Muscle of arm (tissue), 1 donor: ENCODE measurements at regions not wholly inside any gene's neighbourhood (a gene's known extent, or its start where the extent isn't known, plus 50 kb on each side); places are given as distances from the start of the nearest gene placed in this dataset.

Source experiments
- DNase-seq: peaks from one replicate; pipeline ENCODE4 v3.0.0-alpha.2; 2013

- no peak for DNase-seq
These were observed 536.8 kb upstream of the JAG1 start for GRCh38 chr20:11210611-11211010.

GRCh38 chr20:11212272-11212671, 538.5 kb upstream of the JAG1 start:
- DNase-seq: no peak

GRCh38 chr20:11212902-11213301, 539.1 kb upstream of the JAG1 start:
- no peak for DNase-seq

GRCh38 chr20:11214256-11214840, 540.5 kb upstream of the JAG1 start:
- DNase-seq: no peak

- no peak for DNase-seq
These were observed 542.9 kb upstream of the JAG1 start for GRCh38 chr20:11216451-11217314.

GRCh38 chr20:11217326-11218172, 543.8 kb upstream of the JAG1 start:
- no peak for DNase-seq

GRCh38 chr20:11218173-11218680, 544.4 kb upstream of the JAG1 start:
- no peak for DNase-seq

GRCh38 chr20:11219192-11219591, 545.4 kb upstream of the JAG1 start:
- no peak for DNase-seq

- no peak for DNase-seq
These were observed 547.2 kb upstream of the JAG1 start for GRCh38 chr20:11221046-11221445.

- DNase-seq: no peak
These were observed 548.4 kb upstream of the JAG1 start for GRCh38 chr20:11222243-11222642.

GRCh38 chr20:11227602-11228001, 553.8 kb upstream of the JAG1 start:
- DNase-seq: no peak

- no peak for DNase-seq
These were observed 556.0 kb upstream of the JAG1 start for GRCh38 chr20:11229772-11230171.

GRCh38 chr20:11230999-11231398, 557.2 kb upstream of the JAG1 start:
- DNase-seq: no peak

- no peak for DNase-seq
These were observed 558.2 kb upstream of the JAG1 start for GRCh38 chr20:11231742-11232648.

- no peak for DNase-seq
These were observed 559.1 kb upstream of the JAG1 start for GRCh38 chr20:11232896-11233295.

- DNase-seq: no peak
These were observed 560.4 kb upstream of the JAG1 start for GRCh38 chr20:11234181-11234580.

- no peak for DNase-seq
These were observed 560.8 kb upstream of the JAG1 start for GRCh38 chr20:11234608-11235007.

GRCh38 chr20:11235058-11235457, 561.3 kb upstream of the JAG1 start:
- no peak for DNase-seq

GRCh38 chr20:11242320-11242719, 568.5 kb upstream of the JAG1 start:
- DNase-seq: no peak

- no peak for DNase-seq
These were observed 571.6 kb upstream of the JAG1 start for GRCh38 chr20:11245431-11245830.

- DNase-seq: no peak
These were observed 572.5 kb upstream of the JAG1 start for GRCh38 chr20:11246251-11246775.
